ENCODE measurements at regions not wholly inside any gene's neighbourhood (a gene's known extent, or its start where the extent isn't known, plus 50 kb on each side); places are given as distances from the start of the nearest gene placed in this dataset.

DNA sequence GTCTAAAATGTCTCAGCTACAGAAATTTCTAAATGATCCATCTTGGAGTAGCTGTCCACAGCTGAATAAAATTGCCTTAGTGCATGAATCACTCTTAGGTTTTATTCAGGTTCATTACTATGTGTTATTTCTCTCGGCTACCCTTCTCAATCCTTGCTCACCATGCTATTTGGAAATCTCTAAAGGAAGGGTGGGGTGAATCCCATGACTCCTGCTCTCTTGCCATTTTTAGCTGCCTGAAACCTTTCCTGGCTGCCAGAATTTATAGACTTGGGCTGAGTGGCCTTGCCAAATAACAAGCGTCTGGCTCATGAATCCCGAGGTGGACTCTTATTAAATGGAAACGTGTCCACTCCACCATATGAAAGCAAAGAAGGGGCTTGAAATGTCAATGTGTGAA lies 936.1 kb upstream of the SOX9 start:
- Histone ChIP-seq H3K9me3 (ENCODE audit: insufficient read depth in 2 of 2, low read depth in 1 of 2, low read length in 1 of 2) (no peaks in the 10 kb centered on the region), H2BK5ac (ENCODE audit: low read depth, low read length) (no peak overlapping the region), H4K20me1 (replicated peaks in 1 of 2; ENCODE audit: control insufficient read depth in 1 of 2, insufficient read depth in 2 of 2, low read length in 2 of 2) (no peaks in the 10 kb centered on the region), H3K27ac (ENCODE audit: low read depth, low read length) (no peak overlapping the region), H4K91ac (replicated peaks; ENCODE audit: insufficient read length, low read length) (no peak overlapping the region), H3K18ac (ENCODE audit: extremely low read depth, low read length) (no peak overlapping the region), H3K14ac (ENCODE audit: insufficient read length) (no peak overlapping the region), H2AK5ac (ENCODE audit: low read depth, low read length) (no peak overlapping the region), H2AFZ (ENCODE audit: low read length) (no peak overlapping the region), H3K4ac (replicated peaks; ENCODE audit: insufficient read length, low read depth, low read length) (no peak overlapping the region), H3K79me1 (ENCODE audit: low read depth, low read length) (no peaks in the 10 kb centered on the region), H2BK12ac (ENCODE audit: low read depth, low read length) (no peak overlapping the region), H2BK20ac (ENCODE audit: low read length) (no peak overlapping the region), H3K79me2 (ENCODE audit: control insufficient read depth in 1 of 2, insufficient read depth in 2 of 2, low read length in 2 of 2) (no peaks in the 10 kb centered on the region), H4K5ac (ENCODE audit: insufficient read length, low read depth, low read length) (no peak overlapping the region), H2BK15ac (ENCODE audit: low read length) (no peak overlapping the region), H3K9ac (replicated peaks in 1 of 4; ENCODE audit: extremely low read depth in 1 of 4, low read depth in 3 of 4, low read length in 3 of 4) (no peak overlapping the region), H3K56ac (replicated peaks; ENCODE audit: insufficient read length, low read depth, low read length) (no peak overlapping the region), H2BK120ac (replicated peaks; ENCODE audit: low read depth, low read length) (no peak overlapping the region), H3K27me3 (replicated peaks in 1 of 4; ENCODE audit: control insufficient read depth in 3 of 4, extremely low read depth in 1 of 4, insufficient read depth in 3 of 4, low read length in 3 of 4) (no peaks in the 10 kb centered on the region), H3K23me2 (ENCODE audit: low read depth, low read length) (no peaks in the 10 kb centered on the region), H3K23ac (ENCODE audit: insufficient read length) (no peak overlapping the region), H3K36me3 (ENCODE audit: control insufficient read depth in 2 of 4, insufficient read depth in 4 of 4, low read length in 3 of 4) (no peaks in the 10 kb centered on the region), H3K4me3 (ENCODE audit: extremely low read depth in 1 of 4, insufficient read depth in 2 of 4, low read depth in 3 of 4, low read length in 4 of 4) (no peak overlapping the region), H3K4me2 (ENCODE audit: insufficient read depth in 1 of 2, low read depth in 2 of 2, low read length in 2 of 2) (no peak overlapping the region), H4K8ac (ENCODE audit: extremely low read depth, insufficient read depth, low read length) (no peak overlapping the region), H3K4me1 (replicated peaks in 1 of 4; ENCODE audit: control insufficient read depth in 3 of 4, insufficient read depth in 4 of 4, low read length in 3 of 4) (no peaks in the 10 kb centered on the region)
- DNase-seq (ENCODE audit: low read depth in 1 of 2, low spot score in 2 of 2): no peak
- WGBS, 2 experiments (ENCODE audit: extremely low coverage in 1 of 2, insufficient coverage in 1 of 2, insufficient read length in 1 of 2, insufficient replicate concordance in 2 of 2, low coverage in 1 of 2, low lambda C conversion rate in 2 of 2, missing lambda C conversion rate in 1 of 2): 93% methylated on average over 4 of the region's 4 CpGs; no CpG with 5 or more reads in 1 of the 2 experiments
- no peak for FAIRE-seq
- ChIA-PET CTCF (ENCODE audit: partially characterized antibody) (no interaction called here), POLR2A (ENCODE audit: partially characterized antibody) (no interaction called here)
- TF ChIP-seq CREB1 (IDR thresholded peaks at IDR 0.05) (no peak), SUZ12 (IDR thresholded peaks at IDR 0.05; ENCODE audit: low read length) (no peak), POLR2AphosphoS5 (IDR thresholded peaks at IDR 0.05; ENCODE audit: low read depth, low read length) (no peak), CEBPB (IDR thresholded peaks at IDR 0.05; ENCODE audit: low read depth, low read length) (no peak)
